Ovary (tissue), 3 donors: ENCODE measurements at regions not wholly inside any gene's neighbourhood (a gene's known extent, or its start where the extent isn't known, plus 50 kb on each side); places are given as distances from the start of the nearest gene placed in this dataset.

ENCODE experiments used
- CTCF ChIP-seq, 3 donors: fragments of 450-650 bp in 2 of 3; fragments of 200-600 bp in 1 of 3; IDR thresholded peaks; one replicate each; pipeline versions ENCODE4 v1.5.1 to v1.8.0; 2016 to 2022; ENCODE audit warnings: antibody characterized with exemption in 3 of 3, mild to moderate bottlenecking in 1 of 3
- POLR2A ChIP-seq: fragments of 450-650 bp; IDR thresholded peaks from one replicate; pipeline ENCODE4 v1.6.1; 2017; ENCODE audit warnings: antibody characterized with exemption, mild to moderate bottlenecking, moderate library complexity
- donor health status: DM: no; HTN: no; CAD: no.

- TF ChIP-seq CTCF (IDR thresholded peaks at IDR 0.05) (no peak), POLR2A (no peak)
Measured at GRCh38 chr2:37489041-37489456, 144.6 kb downstream of the QPCT start.
